GM18907 (cell line): ENCODE measurements at regions not wholly inside any gene's neighbourhood (a gene's known extent, or its start where the extent isn't known, plus 50 kb on each side); places are given as distances from the start of the nearest gene placed in this dataset.

Experiments
- ATAC-seq: cut with Tn5 transposase; IDR thresholded peaks from one replicate; pipeline ENCODE4 v1.9.1; 2021; ENCODE audit warnings: mild to moderate bottlenecking, moderate library complexity; ENCODE audit not compliant: unreplicated experiment

DNA sequence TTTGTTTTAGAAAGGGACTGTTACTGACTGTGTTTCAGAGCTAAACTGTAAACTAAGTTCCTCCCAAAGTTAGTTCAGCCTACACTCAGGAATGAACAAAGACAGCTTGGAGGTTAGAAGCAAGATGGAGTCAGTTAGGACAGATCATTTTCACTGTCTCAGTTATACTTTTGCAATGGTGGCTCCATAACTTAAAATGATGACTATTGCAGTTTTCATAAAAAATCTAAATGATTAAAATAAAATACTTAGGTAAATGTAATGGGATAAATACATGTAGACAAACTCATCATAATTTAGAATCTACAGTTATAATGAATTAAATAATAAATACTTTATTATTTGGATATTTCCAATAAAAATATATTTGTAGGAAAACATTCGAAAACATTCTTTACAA lies 590.6 kb downstream of the EPHA7 start:
- ATAC-seq: no peak

DNA sequence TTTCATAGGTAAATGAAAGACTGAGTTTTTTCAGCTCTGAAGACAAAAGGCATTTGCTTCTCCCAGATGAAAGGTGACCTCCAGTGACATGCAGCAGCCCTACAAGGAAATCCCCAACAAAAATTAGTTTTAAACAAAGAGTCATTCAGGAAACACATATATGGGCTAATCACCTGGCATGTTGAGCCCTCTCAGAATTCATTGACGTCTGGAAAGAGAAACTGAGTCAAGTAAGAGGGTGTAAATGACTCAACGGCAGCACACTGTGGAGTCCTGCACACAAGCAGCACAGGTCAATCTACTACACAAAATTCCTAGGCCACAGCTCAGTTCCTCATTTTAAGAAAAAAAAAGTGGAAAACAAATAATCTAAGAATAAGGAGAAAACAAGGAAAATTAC lies 592.3 kb downstream of the EPHA7 start:
- no peak for ATAC-seq

DNA sequence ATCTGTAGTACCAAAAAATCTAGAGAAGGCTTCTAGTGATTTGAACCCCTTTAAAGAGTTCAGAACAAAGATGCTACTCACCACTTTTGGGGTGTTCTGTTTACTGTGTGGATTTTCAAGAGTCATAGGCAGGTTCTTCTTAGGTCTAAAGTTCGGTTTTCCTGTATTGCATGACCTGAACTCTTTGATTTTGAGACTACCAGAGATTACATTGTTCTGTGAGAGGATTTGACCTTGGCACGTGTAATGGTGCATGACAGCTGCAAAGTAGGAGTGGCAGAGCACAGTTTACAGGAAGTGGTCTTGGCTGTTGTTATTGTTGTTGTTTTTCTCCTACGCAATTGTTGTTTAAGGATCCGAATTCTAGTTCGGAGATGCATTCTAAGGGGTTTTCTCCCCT lies 592.7 kb downstream of the EPHA7 start:
- ATAC-seq: no peak

DNA sequence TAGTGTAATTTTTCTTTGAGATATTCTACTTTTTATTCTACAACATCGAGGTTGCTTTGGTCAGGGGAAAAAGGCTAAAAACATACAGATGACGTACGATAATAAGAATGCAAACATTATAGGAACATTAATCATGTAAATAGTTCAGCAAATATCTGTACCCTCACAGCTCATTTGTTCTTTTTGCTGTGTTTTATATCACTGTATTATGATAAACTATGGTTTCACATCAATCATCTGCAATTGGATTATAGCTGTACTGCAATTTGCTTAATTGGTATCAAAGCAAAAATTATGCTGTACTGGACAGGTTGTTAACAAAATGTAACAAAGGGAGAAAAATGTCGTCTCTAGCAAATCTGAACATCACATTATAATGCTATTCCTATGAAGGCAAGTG lies 597.1 kb downstream of the EPHA7 start:
- no peak for ATAC-seq

DNA sequence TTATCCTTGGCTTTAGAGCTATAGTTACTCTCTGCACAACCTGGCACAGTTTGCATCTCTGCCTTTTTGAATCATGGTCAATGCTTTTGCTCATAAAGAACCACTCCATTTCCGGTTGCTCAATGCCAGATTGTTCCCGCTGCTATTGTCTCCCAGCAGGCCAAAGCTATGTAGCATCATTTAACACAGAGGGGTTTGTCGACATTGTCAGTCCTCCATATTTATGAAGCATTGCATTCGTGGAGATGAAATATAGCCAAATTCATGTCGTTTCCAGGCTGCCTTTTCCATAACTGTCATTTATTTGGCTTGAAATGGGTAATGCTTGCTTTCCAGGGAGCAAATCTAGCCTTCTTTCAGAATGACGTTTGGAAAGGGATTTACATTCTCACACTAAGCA lies 598.8 kb downstream of the EPHA7 start:
- ATAC-seq: no peak

DNA sequence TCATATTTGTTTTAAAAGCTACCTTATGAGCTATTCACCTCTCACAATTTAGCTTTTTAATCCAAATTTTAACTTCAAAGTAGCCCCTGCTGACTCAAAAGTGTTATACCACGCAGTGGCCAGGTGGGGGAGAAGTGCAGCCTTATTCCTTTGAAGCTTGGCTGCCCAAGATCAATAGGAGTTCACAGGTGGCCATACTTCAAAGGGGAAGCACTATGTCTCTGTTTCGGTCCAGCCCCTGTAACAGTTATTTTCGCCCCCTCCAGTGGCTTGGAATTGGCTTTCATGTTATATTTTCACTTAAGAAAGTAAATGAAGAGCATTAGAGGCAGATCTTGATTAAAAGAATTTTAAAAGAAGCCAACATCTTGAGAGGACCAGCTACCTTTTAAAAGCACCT lies 608.4 kb downstream of the EPHA7 start:
- ATAC-seq: peak; percentile 99

DNA sequence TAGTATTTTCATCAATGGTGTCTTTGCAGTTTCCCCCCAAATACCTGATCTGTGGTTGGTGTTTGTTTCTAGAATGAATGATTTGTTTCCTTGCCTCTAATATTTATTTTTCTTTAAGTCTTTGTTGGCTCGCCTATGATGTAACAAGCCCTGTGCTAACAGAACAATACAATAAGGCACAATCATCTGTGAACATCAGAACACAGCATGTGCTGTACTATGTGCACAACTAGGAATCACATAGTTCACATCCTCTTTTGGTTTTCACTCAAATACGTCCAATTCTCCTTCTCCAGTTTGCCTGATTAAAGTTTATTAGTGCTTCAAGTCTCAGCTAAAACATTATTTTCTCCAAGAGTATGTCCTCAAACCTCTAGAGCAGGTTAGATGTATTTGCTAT lies 613.1 kb downstream of the EPHA7 start:
- no peak for ATAC-seq

DNA sequence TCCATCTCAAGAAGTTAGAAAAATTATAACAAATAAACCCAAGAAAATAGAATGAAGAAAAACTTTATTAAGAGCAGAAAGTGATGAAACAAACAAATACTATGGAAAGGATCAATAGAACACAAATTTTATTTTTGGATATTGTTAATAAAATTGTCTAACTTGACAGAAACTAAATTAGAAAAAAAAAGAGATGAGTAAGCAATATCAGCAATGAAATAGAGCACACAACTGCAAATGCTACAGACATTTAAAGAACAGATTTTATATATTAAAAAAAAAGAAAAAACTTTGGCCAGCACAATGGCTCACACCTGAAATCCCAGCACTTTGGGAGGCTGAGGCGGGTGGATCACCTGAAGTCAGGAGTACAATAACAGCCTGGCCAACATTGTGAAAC lies 628.0 kb downstream of the EPHA7 start:
- no peak for ATAC-seq

DNA sequence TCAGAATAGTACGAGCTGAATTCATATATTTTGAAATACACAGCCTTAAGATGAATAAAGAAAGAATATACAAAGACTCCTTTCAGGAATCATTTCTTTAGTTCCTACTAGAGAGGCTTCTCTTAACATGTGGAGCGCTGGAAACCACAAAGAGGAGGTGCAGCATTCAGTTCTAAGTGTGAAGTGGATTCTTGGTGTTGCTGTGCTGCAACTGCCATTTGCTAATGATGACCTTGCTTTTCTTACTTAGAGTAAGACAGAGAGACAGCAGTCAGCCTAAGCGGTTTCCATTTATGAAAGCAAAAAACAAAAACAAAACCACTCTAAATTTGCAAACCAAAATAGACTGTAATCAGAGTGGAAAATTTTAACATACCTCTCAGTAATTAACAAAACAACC lies 629.0 kb downstream of the EPHA7 start:
- ATAC-seq: no peak

DNA sequence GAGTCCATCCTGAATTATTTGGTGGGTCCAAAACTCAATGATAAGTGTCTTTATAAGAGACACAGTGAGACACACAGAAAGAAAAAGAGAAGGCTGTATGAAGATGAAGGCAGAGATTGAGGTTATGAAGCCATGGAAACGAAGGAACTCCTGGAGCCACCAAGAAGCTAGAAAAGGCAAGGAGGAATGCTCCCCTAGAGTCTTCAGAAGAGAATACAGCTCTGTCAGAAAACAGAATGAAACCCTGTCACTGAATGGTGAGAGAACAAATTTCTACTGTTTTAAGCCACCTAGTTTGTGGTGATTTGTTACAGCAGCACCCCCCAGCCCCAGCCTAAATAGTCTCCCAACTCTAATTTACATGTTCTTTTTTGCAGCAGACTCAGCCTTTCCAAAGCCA lies 635.1 kb downstream of the EPHA7 start:
- ATAC-seq: no peak

DNA sequence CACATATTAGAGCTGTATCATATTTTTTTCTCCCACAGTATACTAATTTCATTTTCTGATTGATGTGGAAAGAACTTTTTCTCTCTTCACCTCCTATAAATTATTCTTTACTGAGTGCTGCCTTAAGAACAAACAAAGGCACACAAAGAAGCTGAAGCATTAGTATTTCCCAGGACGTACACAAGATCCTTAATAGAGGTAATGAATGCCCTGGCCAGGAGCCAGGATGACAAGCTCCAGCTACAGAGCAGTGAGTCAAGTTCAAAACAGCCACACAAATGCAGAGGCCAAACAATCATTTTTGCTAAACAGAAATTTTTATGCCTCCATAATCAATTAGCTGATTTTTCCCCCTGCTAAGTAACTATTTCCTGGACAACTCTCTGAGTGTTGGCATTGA lies 639.6 kb downstream of the EPHA7 start:
- ATAC-seq: no peak

DNA sequence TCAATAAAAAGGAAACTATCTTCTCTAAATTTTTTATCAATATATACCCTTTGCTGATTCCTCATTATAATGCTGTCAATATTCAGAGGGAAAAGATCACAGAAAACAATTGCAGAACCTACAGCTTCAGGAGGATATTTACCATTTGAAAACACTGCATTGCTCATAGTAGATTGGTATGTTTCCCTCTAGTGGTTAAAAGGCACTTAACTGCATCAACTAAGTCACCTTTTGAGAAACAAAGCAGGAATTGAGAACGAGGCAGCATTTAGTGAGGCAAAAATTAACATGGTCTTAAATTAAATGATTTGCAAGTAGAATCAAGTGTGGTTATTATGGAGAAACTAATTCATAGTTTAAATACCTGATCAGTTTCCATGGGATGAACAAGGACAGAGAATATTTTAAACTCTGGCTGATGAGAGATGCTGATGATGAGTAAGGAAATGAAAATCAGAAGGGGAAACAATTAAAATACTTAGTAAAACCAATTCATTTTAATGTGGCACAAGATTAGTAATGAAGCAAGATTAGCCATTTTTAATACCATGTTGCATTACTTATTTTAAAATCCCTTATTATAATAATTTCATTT lies 642.1 kb downstream of the EPHA7 start:
- ATAC-seq: no peak

DNA sequence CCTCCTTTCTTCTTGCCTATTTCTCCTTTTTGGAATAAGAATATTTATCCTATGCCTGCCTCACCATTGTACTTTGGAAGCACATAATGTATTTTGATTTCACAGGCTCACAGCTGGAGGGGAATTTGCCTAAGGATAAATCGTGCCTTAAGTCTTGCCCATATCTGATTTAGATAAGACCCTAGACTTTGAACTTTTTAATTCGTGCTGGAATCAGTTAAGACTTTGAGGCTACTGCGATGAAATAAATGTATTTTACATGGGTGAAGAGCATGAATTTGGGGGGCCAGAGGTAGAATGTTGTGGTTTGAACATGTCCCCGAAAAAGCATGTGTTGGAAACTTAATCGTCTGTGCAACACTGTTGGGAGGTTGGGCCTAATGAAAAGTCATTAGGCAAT lies 648.8 kb downstream of the EPHA7 start:
- ATAC-seq: no peak

DNA sequence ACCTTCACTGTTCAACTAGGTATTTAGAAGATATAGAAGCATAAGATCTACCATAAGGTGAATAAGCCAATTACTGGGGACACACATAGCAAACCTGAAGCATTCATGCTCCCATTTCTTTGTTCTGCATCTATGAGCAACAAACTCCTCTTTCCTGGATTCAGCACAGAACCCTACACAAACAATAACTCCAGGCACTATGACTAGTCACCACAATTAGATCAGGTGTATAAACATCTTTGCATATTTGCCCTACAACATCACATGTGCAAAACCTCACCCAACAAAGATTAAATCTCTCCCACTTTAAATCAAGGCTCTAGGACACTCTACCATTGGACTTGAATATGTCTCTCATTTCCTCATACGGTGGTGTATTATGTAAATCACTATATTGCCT lies 652.3 kb downstream of the EPHA7 start:
- no peak for ATAC-seq

DNA sequence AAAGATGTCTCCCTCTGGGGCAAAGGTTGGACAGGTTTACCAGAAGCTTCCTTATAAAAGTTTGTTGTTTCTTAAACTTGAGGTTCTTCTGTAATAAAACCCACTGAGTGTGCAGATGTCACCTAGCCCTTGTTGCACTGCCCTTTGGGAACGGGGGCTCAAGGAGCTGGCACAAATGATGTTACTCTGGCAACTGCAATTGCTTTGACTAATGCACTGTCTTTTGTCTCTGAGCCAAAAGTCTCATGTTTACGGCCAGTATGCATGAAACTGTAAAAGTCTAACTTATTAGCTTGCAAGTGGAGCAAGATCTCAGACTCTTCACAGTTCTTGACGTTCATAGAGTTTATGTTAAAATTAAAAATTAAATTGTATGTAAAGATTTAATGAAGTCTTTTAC lies 655.7 kb downstream of the EPHA7 start:
- ATAC-seq: no peak

DNA sequence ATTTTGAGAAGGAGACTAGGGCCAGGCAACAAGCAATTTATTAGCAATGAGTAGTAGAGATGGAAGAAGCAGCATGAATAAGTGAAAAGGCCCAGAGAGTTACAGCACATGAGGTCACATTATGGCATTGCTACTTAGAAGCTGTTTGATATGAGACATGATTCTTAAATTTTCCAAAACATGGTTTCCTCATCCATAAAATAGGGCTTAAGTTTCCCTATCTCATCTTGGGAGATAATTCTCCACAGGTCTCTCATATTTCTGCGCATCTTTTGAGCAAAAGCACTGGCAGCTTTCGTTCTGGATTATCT lies 656.1 kb downstream of the EPHA7 start:
- ATAC-seq: no peak

DNA sequence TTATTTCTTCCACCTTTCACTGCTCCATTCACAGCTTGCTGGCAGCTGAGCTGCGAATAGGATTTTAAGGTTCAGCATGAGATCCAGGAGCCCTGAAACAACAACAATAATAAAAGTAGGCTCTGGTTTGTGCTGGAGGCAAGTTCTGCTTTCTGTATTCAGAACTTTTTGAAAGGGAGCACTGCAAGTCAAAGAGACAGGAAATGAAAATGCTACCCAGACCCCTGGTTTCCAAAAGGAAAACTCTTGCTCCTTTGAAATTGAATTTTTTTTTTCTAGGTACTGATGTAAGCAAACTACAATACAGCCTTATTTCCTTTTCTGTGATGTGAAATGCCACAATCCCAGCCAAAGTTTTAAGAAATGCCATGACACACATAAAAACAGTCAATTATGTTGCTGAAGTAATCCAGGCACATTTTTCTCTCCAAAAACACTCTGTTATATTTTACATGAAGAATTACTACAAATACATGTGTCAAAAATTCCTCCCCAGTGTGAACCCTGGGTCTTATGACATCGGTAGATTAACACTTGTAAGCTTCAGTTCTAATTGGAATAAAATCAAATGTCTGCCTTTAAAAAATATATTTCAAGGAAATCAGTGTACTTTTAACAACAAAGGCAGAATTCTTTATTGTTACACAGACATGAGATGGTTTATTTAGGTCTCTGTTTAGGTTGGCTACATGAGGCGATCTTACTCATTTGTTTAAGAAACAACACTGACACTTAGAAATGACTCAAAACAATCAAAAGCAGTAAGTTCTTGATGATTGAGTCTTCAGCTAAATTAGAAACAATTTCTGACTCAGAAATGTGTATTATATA lies 656.7 kb downstream of the EPHA7 start:
- ATAC-seq: no peak

DNA sequence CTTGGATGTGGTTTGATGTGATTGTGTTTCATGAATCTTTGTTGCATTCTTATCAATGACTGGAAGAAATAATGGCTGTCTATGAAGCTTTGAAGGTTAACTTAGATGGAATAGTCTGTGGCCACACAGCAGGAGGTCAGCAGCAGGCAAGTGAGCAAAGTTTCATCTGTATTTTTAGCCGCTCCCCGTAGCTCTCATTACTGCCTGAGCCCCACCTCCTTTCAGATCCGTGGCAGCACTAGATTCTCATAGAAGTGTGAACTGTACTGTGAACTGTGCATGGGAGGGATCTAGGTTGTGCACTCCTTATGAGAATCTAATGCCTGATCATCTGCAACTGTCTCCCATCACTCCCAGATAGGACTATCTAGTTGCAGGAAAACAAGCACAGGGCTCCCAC lies 660.2 kb downstream of the EPHA7 start:
- ATAC-seq: no peak

DNA sequence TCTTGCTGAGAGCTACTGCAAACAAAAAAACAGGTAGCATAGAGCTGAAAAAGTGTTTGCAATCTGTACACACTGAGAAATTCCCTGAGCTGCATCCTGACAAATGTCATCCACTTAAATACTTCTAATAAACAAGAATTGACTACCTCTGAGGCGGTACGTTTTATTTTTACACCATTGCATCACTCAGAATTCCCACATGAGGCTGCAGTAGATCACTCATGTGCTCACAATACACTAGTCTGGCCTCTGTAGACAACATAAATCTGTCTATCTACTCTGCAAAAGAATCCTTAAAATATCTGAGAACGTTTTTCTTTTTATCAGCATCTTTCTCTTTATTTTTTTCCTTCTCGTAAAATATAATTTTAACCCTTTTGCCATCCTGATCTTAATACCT lies 661.4 kb downstream of the EPHA7 start:
- no peak for ATAC-seq

DNA sequence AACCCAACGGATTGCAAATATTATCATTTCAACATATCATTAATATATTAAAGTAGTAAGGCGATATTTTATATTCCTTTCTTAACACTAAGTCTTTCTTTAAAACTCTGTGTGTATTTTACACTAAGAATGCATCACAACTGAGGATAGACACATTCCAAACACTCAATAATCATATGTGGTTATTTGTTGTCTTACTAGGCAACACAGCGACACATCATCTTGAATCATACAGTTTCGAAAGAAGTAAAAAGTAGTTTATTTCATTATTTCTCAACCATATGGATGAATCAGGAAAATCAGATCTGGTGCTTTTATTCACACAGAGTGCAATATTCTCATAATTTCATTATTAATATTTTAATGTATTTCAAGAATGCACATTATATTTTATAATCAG lies 662.4 kb downstream of the EPHA7 start:
- no peak for ATAC-seq

DNA sequence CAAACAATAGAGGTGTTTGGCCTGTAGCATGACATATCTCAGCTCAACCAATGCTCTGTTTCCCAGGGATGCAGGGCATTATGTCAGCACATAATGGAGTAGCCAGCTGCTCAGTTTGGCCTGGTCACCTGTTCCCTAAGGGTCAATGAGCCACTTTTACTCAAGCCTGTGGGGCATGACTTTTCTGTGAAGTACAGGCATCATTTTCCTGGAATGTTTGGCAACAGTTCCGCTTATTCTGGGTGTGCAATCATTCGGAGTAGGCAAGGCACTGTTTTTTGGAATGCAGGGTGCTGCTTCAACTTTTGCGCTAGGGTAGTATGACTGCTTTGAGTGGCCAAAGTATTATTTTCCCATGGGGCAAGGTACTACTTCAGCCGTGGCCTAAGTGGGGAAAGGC lies 665.4 kb downstream of the EPHA7 start:
- ATAC-seq: no peak

DNA sequence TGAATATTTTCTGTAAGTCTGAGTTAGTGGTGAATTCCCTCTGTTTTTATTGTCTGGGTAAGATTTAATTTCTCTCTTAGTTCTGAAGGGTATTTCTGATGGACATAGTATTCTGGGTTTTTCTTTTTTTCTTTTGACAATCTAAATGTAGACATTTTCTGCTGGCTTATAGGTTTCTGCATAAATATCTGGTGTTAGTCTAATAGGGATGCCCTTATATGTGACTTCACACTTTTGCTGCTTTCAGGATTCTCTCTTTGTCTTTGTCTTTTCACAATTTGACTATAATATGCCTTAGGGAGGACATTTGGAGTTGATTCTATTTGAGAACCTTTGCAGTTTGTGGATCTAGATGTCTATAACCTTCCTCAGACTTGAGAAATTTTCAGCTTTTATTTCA lies 667.2 kb downstream of the EPHA7 start:
- no peak for ATAC-seq

DNA sequence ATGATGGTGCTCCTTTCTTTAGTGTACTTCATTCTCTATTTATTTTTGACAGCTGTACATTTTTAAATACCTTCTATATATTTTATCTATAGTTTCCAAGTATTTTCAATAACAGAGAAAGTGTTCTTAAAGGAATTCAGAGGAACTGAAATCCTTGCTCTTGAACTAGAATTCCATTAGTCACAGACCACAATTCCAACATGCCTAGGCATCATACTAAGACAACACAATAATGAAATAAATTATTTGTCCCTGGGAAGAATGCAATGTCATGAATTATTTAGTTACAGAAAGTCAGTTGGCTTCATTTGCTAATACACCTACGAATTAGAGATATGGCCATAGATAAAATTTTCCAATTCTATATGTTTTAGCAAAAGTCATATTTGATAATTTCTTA lies 671.2 kb downstream of the EPHA7 start:
- ATAC-seq: no peak
